NCI-H1694 (cell line): ENCODE measurements at regions not wholly inside any gene's neighbourhood (a gene's known extent, or its start where the extent isn't known, plus 50 kb on each side); places are given as distances from the start of the nearest gene placed in this dataset.

ENCODE experiments used
- DNase-seq: peaks from one replicate; lab custom pipeline; 2025; lab: John Stamatoyannopoulos, UW

- DNase-seq, result no peak
These were observed 51.4 kb upstream of the RGS1 start for GRCh38 chr1:192524223-192524622.
